ENCODE measurements at regions not wholly inside any gene's neighbourhood (a gene's known extent, or its start where the extent isn't known, plus 50 kb on each side); places are given as distances from the start of the nearest gene placed in this dataset.

- no peak for DNase-seq
These were observed 49.9 kb downstream of the CHRM3 start for GRCh38 chr1:239436286-239436685.

- no peak for DNase-seq
These were observed 51.5 kb downstream of the CHRM3 start for GRCh38 chr1:239437822-239438221.

GRCh38 chr1:239438891-239439290 is 52.5 kb downstream of the CHRM3 start:
- no peak for DNase-seq

- DNase-seq: no peak
These were observed 57.0 kb downstream of the CHRM3 start for GRCh38 chr1:239443361-239443760.

- no peak for DNase-seq
These were observed 60.2 kb downstream of the CHRM3 start for GRCh38 chr1:239446611-239447010.

- no peak for DNase-seq
These were observed 62.5 kb downstream of the CHRM3 start for GRCh38 chr1:239448911-239449310.

- no peak for DNase-seq
These were observed 69.4 kb downstream of the CHRM3 start for GRCh38 chr1:239455743-239456142.

GRCh38 chr1:239456788-239457187 is 70.4 kb downstream of the CHRM3 start:
- no peak for DNase-seq

- no peak for DNase-seq
These were observed 71.2 kb downstream of the CHRM3 start for GRCh38 chr1:239457491-239458143.

GRCh38 chr1:239458144-239458500 is 71.8 kb downstream of the CHRM3 start:
- DNase-seq: no peak

- DNase-seq: no peak
These were observed 81.4 kb downstream of the CHRM3 start for GRCh38 chr1:239467730-239468129.

- no peak for DNase-seq
These were observed 91.7 kb downstream of the CHRM3 start for GRCh38 chr1:239478069-239478468.

GRCh38 chr1:239483391-239483790 is 97.0 kb downstream of the CHRM3 start:
- no peak for DNase-seq

GRCh38 chr1:239493811-239494414 is 107.5 kb downstream of the CHRM3 start:
- no peak for DNase-seq

- DNase-seq: no peak
These were observed 118.7 kb downstream of the CHRM3 start for GRCh38 chr1:239505094-239505493.

GRCh38 chr1:239507826-239508225 is 121.5 kb downstream of the CHRM3 start:
- DNase-seq: no peak

GRCh38 chr1:239511875-239512274 is 125.5 kb downstream of the CHRM3 start:
- DNase-seq: no peak

- DNase-seq: no peak
These were observed 130.2 kb downstream of the CHRM3 start for GRCh38 chr1:239516579-239516978.

- DNase-seq: no peak
These were observed 140.0 kb downstream of the CHRM3 start for GRCh38 chr1:239526391-239526790.

GRCh38 chr1:239527051-239527693 is 140.8 kb downstream of the CHRM3 start:
- no peak for DNase-seq

GRCh38 chr1:239536165-239536849 is 149.9 kb downstream of the CHRM3 start:
- no peak for DNase-seq

GRCh38 chr1:239537795-239538194 is 151.4 kb downstream of the CHRM3 start:
- no peak for DNase-seq

- DNase-seq: no peak
These were observed 152.0 kb downstream of the CHRM3 start for GRCh38 chr1:239538239-239538988.

Measured in CD4-positive, alpha-beta T cell treated with Interleukin-4 for 4 hours (primary cell).